Endothelial cell of umbilical vein (primary cell): ENCODE measurements at regions not wholly inside any gene's neighbourhood (a gene's known extent, or its start where the extent isn't known, plus 50 kb on each side); places are given as distances from the start of the nearest gene placed in this dataset.

Source experiments
- EZH2 ChIP-seq: IDR thresholded peaks from 2 replicates; pipeline ENCODE4 v1.6.1; 2012; ENCODE audit warnings: borderline replicate concordance, low read depth, mild to moderate bottlenecking, moderate library complexity, low read length, inconsistent platforms; ENCODE audit not compliant: severe bottlenecking
- MYC ChIP-seq: IDR thresholded peaks from one replicate; pipeline ENCODE4 v1.6.1; 2011; ENCODE audit warnings: mild to moderate bottlenecking, low read depth, low read length
- TF ChIP-seq, protein P1 (sequence below), 2 donors: IDR thresholded peaks; 1 replicate in 1 of 2; 2 replicates in 1 of 2; pipeline ENCODE4 v1.5.1; 2011; ENCODE audit warnings: low read length in 2 of 2, mild to moderate bottlenecking in 2 of 2, moderate library complexity in 2 of 2, control low read depth in 1 of 2, inconsistent platforms in 1 of 2, low read depth in 1 of 2; ENCODE audit not compliant: insufficient read depth in 1 of 2; ENCODE audit errors: extremely low read depth in 1 of 2

- TF ChIP-seq, protein P1, sequence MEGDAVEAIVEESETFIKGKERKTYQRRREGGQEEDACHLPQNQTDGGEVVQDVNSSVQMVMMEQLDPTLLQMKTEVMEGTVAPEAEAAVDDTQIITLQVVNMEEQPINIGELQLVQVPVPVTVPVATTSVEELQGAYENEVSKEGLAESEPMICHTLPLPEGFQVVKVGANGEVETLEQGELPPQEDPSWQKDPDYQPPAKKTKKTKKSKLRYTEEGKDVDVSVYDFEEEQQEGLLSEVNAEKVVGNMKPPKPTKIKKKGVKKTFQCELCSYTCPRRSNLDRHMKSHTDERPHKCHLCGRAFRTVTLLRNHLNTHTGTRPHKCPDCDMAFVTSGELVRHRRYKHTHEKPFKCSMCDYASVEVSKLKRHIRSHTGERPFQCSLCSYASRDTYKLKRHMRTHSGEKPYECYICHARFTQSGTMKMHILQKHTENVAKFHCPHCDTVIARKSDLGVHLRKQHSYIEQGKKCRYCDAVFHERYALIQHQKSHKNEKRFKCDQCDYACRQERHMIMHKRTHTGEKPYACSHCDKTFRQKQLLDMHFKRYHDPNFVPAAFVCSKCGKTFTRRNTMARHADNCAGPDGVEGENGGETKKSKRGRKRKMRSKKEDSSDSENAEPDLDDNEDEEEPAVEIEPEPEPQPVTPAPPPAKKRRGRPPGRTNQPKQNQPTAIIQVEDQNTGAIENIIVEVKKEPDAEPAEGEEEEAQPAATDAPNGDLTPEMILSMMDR (IDR thresholded peaks at IDR 0.05; ENCODE audit: extremely low read depth in 1 of 2, insufficient read depth in 1 of 2, low read depth in 1 of 2, low read length in 2 of 2), result no peak
- TF ChIP-seq MYC (no peak), EZH2 (no peak)
These were observed 163.3 kb downstream of the SPANXN1 start for GRCh38 chrX:145410622-145411021.
